IPS DF 6.9 (cell line): ENCODE measurements at regions not wholly inside any gene's neighbourhood (a gene's known extent, or its start where the extent isn't known, plus 50 kb on each side); places are given as distances from the start of the nearest gene placed in this dataset.

Experiments used
- DNase-seq: peaks from one replicate; pipeline ENCODE4 v3.0.0-alpha.2; 2013; ENCODE audit warnings: low read depth, low spot score
- H3K27ac ChIP-seq: one replicate; pipeline ENCODE4 v1.5.1; 2013; ENCODE audit warnings: low read length, control low read depth
- H3K27me3 ChIP-seq: 2 replicates; pipeline ENCODE4 v1.6.1; 2013; ENCODE audit warnings: mild to moderate bottlenecking, low read length; ENCODE audit not compliant: control insufficient read depth, insufficient read depth
- H3K36me3 ChIP-seq: 2 replicates; pipeline ENCODE4 v1.6.1; 2013; ENCODE audit warnings: low read length; ENCODE audit not compliant: control insufficient read depth, insufficient read depth
- H3K4me1 ChIP-seq: 2 replicates; pipeline ENCODE4 v1.6.1; 2013; ENCODE audit warnings: low read length; ENCODE audit not compliant: control insufficient read depth, insufficient read depth
- H3K4me3 ChIP-seq: 2 replicates; pipeline ENCODE4 v1.5.1; 2013; ENCODE audit warnings: mild to moderate bottlenecking, low read length
- H3K9me3 ChIP-seq: 2 replicates; pipeline ENCODE4 v1.6.1; 2013; ENCODE audit warnings: low read length, inconsistent platforms; ENCODE audit not compliant: control insufficient read depth, insufficient read depth
- WGBS: extraction: QIAGEN DNeasy Blood & Tissue Kit; methylation state at CpG from one replicate; pipeline ENCODE4 v1.1.7; 2013; ENCODE audit warnings: mixed read lengths, missing lambda C conversion rate; ENCODE audit not compliant: insufficient read length, insufficient coverage; 5-methylcytosine and 5-hydroxymethylcytosine counted together

DNA sequence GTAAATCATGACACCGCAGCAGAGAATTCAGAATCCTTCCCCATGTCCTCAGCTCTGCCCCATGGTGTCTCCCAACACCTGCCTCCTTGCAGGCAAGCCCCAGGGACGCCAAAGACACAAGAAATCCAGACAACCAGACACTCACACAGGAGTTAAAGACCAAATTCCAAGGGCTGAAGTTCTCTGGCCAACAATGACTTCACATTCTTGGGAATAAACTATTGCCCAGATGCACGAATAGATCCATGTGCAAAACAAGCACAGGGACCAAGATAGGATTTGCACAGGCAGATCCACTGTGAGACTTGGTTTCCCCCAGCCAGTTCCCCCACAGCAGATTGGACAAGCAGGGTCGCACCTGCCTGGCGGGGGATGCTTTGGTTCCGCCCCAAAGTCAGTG is 246.7 kb downstream of the SOD2 start:
- H3K9me3 ChIP-seq: no peaks in the 10 kb centered on the region
- no peaks in the 10 kb centered on the region for H3K4me1 ChIP-seq
- H3K4me3 ChIP-seq: no peak overlapping the region
- WGBS: no CpG with 5 or more reads among the region's 6 CpGs
- DNase-seq: no peak
- no peak overlapping the region for H3K27ac ChIP-seq
- H3K36me3 ChIP-seq: no peaks in the 10 kb centered on the region
- no peaks in the 10 kb centered on the region for H3K27me3 ChIP-seq

DNA sequence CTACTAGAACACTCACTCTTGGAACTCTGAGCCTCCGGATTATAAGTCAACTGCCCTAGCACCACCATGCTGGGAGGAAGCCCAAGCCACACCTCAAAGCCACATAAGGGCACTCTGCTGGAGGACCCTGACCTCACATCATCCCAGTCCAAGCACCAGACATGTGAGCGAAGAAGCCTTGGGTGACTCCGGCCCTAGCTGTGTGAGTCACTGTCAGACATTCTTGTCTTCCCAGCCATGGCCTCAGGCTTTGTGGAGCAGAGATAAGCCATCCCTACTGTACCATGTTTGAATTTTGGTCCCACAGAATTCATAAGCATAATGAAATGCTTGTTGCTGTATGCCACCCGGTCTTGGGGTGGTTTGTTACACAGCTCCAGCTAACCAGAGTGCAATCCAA is 247.7 kb downstream of the SOD2 start:
- H3K4me3 ChIP-seq: no peak overlapping the region
- no peak for DNase-seq
- no peaks in the 10 kb centered on the region for H3K27me3 ChIP-seq
- no peak overlapping the region for H3K27ac ChIP-seq
- H3K36me3 ChIP-seq: no peaks in the 10 kb centered on the region
- H3K4me1 ChIP-seq: no peaks in the 10 kb centered on the region
- no peaks in the 10 kb centered on the region for H3K9me3 ChIP-seq
- no CpG with 5 or more reads among the region's 4 CpGs for WGBS

DNA sequence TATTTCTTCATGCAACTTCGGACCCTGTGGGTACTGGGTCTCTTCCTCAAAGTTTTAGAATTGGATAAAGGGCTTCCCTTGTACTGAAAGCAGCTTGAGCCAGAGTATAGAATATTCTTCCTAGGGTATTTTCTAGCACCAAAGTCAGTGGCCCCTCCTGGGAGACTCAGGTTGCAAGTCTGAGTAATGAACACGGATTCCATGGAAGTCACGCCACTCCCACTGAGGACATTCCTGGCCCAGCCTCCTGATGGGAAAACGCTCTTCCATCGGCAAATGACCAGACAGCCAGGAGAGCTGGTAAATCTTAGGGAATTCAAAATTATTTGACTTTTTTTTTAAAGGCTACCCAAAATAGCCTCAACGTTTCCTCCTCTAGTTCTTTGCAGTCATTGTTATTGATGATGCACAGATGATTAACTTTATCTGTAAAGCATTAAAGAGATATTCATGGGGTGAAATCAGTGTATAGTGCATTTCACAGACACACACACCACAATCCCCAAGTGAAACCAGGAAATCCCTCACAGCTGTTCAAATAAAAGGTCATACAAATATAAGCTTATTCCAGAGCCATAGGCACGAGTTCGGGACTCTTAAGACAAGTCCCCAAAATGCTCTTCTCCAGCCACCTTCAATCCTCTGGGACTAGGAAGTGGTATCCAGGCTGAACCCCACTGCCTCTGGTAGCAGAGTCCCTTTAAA is 248.8 kb downstream of the SOD2 start:
- Histone ChIP-seq H3K27ac (no peak overlapping the region), H3K4me1 (no peaks in the 10 kb centered on the region), H3K4me3 (no peak overlapping the region), H3K36me3 (no peaks in the 10 kb centered on the region), H3K27me3 (no peaks in the 10 kb centered on the region), H3K9me3 (no peaks in the 10 kb centered on the region)
- no peak for DNase-seq
- WGBS: no CpG with 5 or more reads among the region's 8 CpGs

DNA sequence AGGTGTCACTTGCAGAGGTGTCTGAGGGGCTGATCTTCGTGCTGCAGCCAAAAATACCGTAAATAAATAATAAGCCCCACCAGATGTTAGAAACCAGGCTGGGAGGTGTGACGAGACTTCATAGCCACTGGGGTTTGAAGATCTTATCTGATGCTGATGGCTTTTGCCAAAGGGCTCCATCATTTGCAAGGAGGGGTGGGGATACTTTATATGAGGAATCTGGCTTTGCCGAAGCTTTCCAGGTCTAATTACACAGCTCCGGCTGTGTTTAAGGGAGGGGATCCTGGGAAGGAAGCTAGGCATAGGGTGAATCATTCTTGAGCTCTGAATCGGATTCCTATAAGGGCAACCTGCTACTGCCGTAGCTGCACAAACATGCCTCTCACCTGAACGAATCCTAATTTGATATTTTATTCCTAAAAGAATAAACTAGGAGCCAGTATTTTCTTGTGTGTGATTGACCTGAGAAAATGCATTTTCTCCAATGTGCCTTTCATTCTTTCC is 249.6 kb downstream of the SOD2 start:
- Histone ChIP-seq H3K9me3 (no peaks in the 10 kb centered on the region), H3K27ac (no peak overlapping the region), H3K4me3 (no peak overlapping the region), H3K4me1 (no peaks in the 10 kb centered on the region), H3K27me3 (no peaks in the 10 kb centered on the region), H3K36me3 (no peaks in the 10 kb centered on the region)
- WGBS: no CpG with 5 or more reads among the region's 8 CpGs
- DNase-seq: no peak

DNA sequence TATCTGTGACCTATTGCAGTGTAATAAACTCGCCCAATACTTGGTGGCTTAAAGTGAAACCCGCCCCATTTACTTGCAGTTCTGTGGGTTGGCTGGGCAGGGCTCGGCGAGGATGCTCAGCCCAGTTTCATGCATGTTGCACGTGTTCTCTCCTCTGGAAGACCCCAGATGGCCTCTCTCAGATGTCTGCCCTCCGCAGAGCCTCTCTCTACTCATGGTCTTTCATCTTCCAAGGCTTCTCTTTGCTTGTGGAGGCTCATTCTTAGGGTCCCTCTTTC is 251.4 kb downstream of the SOD2 start:
- no CpG with 5 or more reads among the region's 6 CpGs for WGBS
- DNase-seq: no peak
- H3K4me1 ChIP-seq: no peaks in the 10 kb centered on the region
- H3K27me3 ChIP-seq: no peaks in the 10 kb centered on the region
- H3K27ac ChIP-seq: no peak overlapping the region
- no peak overlapping the region for H3K4me3 ChIP-seq
- H3K36me3 ChIP-seq: no peaks in the 10 kb centered on the region
- H3K9me3 ChIP-seq: no peaks in the 10 kb centered on the region

DNA sequence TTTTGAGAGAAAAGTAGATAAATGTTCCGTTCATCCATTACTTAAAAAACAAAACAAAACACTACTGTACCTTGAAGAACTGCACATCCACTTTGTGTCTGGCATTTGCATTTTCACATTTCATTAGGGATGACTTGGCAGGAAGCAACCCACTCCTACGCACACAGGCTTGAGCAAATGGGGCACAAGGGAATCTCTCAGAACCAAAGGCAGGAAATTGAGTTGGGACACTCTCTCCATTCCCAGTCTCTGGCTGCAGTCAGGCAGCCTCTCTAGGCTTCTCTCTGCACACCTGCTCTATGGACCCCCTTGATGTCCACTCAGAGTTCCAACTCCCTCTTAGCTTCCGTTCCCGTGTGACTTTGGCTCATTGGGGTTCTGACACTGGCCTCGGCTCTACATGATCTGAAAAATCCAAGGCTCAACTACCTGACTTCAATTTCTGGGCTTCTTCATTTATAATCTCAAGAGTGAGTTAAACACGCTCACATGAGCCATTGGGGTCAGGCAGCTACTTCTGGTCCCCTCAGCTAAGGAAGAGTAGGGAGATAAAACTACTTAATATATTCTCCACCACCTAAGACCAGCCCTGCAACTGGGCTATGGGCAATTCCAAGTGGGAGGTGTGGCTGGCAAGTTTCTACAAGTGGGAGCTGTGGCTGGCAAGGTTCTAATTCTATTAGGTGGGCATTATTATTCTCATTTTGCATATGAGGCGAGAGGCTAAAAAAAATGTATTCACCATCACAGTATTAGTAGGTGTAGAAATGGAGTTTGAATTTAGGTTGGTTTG is 251.9 kb downstream of the SOD2 start:
- H3K36me3 ChIP-seq: no peaks in the 10 kb centered on the region
- no peak for DNase-seq
- H3K27ac ChIP-seq: no peak overlapping the region
- no CpG with 5 or more reads among the region's 7 CpGs for WGBS
- H3K27me3 ChIP-seq: no peaks in the 10 kb centered on the region
- H3K4me3 ChIP-seq: no peak overlapping the region
- H3K9me3 ChIP-seq: no peaks in the 10 kb centered on the region
- H3K4me1 ChIP-seq: no peaks in the 10 kb centered on the region

DNA sequence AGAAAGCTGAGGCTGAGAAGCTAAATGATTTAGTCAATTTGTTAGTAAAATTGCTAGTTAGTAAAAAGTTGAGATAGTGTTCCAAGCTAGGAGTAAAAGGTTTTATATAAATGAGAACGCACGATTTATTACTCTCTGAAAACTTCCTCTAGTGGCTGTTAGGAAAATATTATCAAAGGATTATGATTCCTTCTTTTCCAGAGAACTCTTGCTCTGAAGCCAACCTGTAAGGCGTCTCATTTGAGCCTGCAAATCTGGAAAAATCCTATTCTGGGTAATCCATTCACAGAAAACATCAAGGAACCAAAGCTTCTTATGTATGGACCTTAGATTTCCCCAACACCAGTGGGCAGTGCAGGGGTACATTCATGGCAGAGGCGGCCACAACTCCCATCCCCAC is 252.7 kb downstream of the SOD2 start:
- WGBS: no CpG with 5 or more reads among the region's 4 CpGs
- H3K4me1 ChIP-seq: no peaks in the 10 kb centered on the region
- no peaks in the 10 kb centered on the region for H3K27me3 ChIP-seq
- H3K9me3 ChIP-seq: no peaks in the 10 kb centered on the region
- H3K4me3 ChIP-seq: no peak overlapping the region
- DNase-seq: no peak
- H3K27ac ChIP-seq: no peak overlapping the region
- no peaks in the 10 kb centered on the region for H3K36me3 ChIP-seq

DNA sequence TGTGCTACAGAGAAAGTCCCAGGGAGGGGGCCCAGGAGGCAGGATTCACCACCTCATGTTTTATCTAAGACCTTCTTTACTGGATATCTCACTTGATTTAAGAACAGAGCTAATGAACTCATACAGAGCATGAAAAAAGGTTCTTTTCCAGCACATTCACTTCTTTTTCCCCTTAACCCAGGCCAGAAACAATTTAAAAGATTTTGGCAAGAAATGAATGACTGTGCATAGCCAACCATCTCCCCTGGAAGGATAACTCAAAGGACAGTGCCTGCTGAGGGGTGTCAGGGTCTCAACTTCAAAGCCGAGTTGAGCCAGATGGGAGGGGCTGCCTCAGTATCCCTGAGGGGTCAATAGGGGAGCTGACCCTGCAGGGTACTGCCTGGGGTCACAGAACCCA is 253.4 kb downstream of the SOD2 start:
- Histone ChIP-seq H3K4me1 (no peaks in the 10 kb centered on the region), H3K4me3 (no peak overlapping the region), H3K9me3 (no peaks in the 10 kb centered on the region), H3K27me3 (no peaks in the 10 kb centered on the region), H3K27ac (no peak overlapping the region), H3K36me3 (no peaks in the 10 kb centered on the region)
- no CpG with 5 or more reads among the region's 1 CpG for WGBS
- DNase-seq: no peak

DNA sequence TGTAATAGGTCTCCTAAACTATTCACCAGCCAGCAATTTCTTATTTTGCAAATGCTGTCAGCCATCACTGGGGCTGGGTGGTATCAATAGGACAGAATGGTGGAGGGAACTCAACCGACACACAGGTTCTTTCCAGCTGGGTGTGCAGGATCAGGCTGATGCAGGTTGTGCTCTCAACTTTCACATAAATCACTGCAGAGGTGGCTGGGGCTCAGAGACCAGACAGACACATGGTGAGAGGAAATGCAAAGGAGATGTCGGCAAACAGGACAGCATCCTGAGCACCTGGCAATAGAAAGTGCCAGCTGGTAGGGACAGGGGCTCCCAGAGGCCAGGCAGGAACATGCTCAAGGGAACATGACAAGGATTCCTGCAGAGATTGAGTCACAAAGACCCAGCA is 254.9 kb downstream of the SOD2 start:
- DNase-seq: no peak
- no peaks in the 10 kb centered on the region for H3K27me3 ChIP-seq

DNA sequence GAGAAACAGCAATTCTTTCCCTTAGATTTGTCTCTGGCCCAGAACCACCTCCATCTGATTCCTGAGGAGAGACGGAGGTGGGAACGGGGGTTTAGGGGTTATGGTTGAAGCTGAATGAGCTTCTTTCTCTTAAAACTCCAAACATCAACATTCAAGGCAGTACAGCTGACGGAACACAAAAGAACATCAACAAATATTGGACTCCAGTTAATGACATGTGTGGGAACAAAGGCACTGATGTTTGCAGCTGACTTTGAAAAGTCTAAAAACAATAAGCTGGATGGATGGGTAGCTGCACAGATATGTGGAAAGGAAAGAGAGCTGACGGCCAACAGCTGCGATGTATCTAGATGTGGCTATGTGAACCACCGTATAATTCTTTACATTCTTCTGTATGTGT is 256.5 kb downstream of the SOD2 start:
- Histone ChIP-seq H3K27ac (no peak overlapping the region), H3K4me1 (no peaks in the 10 kb centered on the region), H3K36me3 (no peaks in the 10 kb centered on the region), H3K4me3 (no peak overlapping the region), H3K9me3 (no peaks in the 10 kb centered on the region), H3K27me3 (no peaks in the 10 kb centered on the region)
- WGBS: no CpG with 5 or more reads among the region's 6 CpGs
- DNase-seq: no peak

More for the DNA sequence above, 254.9 kb downstream of the SOD2 start:
- Histone ChIP-seq H3K4me1 (no peaks in the 10 kb centered on the region), H3K9me3 (no peaks in the 10 kb centered on the region), H3K27ac (no peak overlapping the region), H3K36me3 (no peaks in the 10 kb centered on the region), H3K4me3 (no peak overlapping the region)
- WGBS: no CpG with 5 or more reads among the region's 2 CpGs

DNA sequence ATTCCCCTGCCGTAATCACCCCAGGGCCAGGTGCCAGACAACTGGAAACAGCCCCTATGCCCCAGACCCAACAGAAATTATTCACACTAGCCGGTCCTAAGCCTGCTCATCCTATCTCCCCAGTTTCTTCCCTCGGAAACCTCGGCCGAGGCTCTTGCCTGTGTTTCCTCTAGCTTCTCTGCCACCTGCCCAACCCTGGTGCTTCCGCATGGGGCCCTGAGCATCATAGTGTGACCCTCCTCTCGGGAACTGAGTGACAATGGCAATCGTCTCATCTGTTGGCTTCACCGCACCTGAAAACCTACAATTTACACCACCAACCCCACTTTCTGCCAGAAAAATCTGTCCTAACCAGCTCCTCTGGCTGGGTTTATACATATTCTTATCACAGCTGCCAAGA is 257.3 kb downstream of the SOD2 start:
- H3K36me3 ChIP-seq: no peaks in the 10 kb centered on the region
- H3K27me3 ChIP-seq: no peaks in the 10 kb centered on the region
- H3K9me3 ChIP-seq: no peaks in the 10 kb centered on the region
- H3K27ac ChIP-seq: no peak overlapping the region
- no CpG with 5 or more reads among the region's 9 CpGs for WGBS
- DNase-seq: no peak
- H3K4me1 ChIP-seq: no peaks in the 10 kb centered on the region
- H3K4me3 ChIP-seq: no peak overlapping the region
